ENCODE measurements at regions not wholly inside any gene's neighbourhood (a gene's known extent, or its start where the extent isn't known, plus 50 kb on each side); places are given as distances from the start of the nearest gene placed in this dataset.

GRCh38 chr9:517993-518392, 303.3 kb downstream of the DOCK8 start:
- Histone ChIP-seq H3K9ac (replicated peaks; ENCODE audit: extremely low read depth, insufficient read depth, low read length) (no peak overlapping the region), H3K9me1 (replicated peaks; ENCODE audit: control insufficient read depth, extremely low read depth, insufficient read depth, low read length) (no peaks in the 10 kb centered on the region), H3K4me2 (ENCODE audit: insufficient read depth, low read length) (no peak overlapping the region), H3K9me3 (replicated peaks; ENCODE audit: control insufficient read depth, insufficient read depth, low read length) (no peaks in the 10 kb centered on the region), H3K27ac (ENCODE audit: insufficient read depth, low read depth, low read length) (no peak overlapping the region), H2AFZ (ENCODE audit: low read depth, low read length) (no peak overlapping the region), H4K20me1 (replicated peaks; ENCODE audit: control insufficient read depth, extremely low read depth, insufficient read depth, low read length) (no peaks in the 10 kb centered on the region), H3K36me3 (ENCODE audit: control insufficient read depth in 2 of 2, extremely low read depth in 1 of 2, insufficient read depth in 2 of 2, low read length in 2 of 2) (no peaks in the 10 kb centered on the region), H3K27me3 (ENCODE audit: control insufficient read depth in 2 of 2, insufficient read depth in 2 of 2, low read length in 2 of 2) (no peaks in the 10 kb centered on the region), H3K4me1 (ENCODE audit: control insufficient read depth, extremely low read depth, insufficient read depth, low read length) (no peaks in the 10 kb centered on the region), H3K4me3 (replicated peaks in 1 of 3; ENCODE audit: insufficient read depth in 1 of 3, low read depth in 1 of 3, low read length in 3 of 3) (no peak overlapping the region), H3K79me2 (ENCODE audit: control insufficient read depth, insufficient read depth, low read length) (no peaks in the 10 kb centered on the region)
- TF ChIP-seq, protein P1, sequence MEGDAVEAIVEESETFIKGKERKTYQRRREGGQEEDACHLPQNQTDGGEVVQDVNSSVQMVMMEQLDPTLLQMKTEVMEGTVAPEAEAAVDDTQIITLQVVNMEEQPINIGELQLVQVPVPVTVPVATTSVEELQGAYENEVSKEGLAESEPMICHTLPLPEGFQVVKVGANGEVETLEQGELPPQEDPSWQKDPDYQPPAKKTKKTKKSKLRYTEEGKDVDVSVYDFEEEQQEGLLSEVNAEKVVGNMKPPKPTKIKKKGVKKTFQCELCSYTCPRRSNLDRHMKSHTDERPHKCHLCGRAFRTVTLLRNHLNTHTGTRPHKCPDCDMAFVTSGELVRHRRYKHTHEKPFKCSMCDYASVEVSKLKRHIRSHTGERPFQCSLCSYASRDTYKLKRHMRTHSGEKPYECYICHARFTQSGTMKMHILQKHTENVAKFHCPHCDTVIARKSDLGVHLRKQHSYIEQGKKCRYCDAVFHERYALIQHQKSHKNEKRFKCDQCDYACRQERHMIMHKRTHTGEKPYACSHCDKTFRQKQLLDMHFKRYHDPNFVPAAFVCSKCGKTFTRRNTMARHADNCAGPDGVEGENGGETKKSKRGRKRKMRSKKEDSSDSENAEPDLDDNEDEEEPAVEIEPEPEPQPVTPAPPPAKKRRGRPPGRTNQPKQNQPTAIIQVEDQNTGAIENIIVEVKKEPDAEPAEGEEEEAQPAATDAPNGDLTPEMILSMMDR (IDR thresholded peaks at IDR 0.05; ENCODE audit: extremely low read depth in 1 of 2, insufficient read depth in 1 of 2, low read depth in 1 of 2, low read length in 2 of 2) = no peak
- TF ChIP-seq MAX (IDR thresholded peaks at IDR 0.05; ENCODE audit: insufficient read depth, insufficient read length) = no peak
- no peak for TF ChIP-seq GATA2 (IDR thresholded peaks at IDR 0.05; ENCODE audit: insufficient read depth, insufficient read length, low read depth, low read length)
- TF ChIP-seq POLR2AphosphoS5 (IDR thresholded peaks at IDR 0.05; ENCODE audit: insufficient read depth, low read depth, low read length) = no peak
- TF ChIP-seq MYC (IDR thresholded peaks at IDR 0.05; ENCODE audit: low read depth, low read length) = no peak
- no peak for TF ChIP-seq POLR2A (IDR thresholded peaks at IDR 0.05; ENCODE audit: low read depth, low read length)
- TF ChIP-seq EZH2 (IDR thresholded peaks at IDR 0.05; ENCODE audit: borderline replicate concordance, low read depth, low read length, severe bottlenecking) = no peak
- no peak for TF ChIP-seq FOS (IDR thresholded peaks at IDR 0.05; ENCODE audit: borderline replicate concordance, insufficient read depth, low read length)
- no peak for TF ChIP-seq JUN (IDR thresholded peaks at IDR 0.05; ENCODE audit: borderline replicate concordance, insufficient read depth, insufficient read length, low read depth)
- no peak for FAIRE-seq
- intact Hi-C loops (cut with micrococcal nuclease) (no loop called here), dilution Hi-C loops (cut with MboI; ENCODE audit: extremely low pct_ligation_motif_present, low sequenced_read_pairs) (no loop called here)
- ChIA-PET POLR2A (no interaction called here), CTCF (interaction anchor here (1.4 kb wide), 1 partner anchor 15 kb away, joined by 3 read pairs; no protein-coding TSS in a partner anchor)
- DNase-seq (ENCODE audit: low read depth, low spot score) = no peak
- BruUV-seq (replicated peaks) = no TSS peak

Data from endothelial cell of umbilical vein (primary cell).